ENCODE measurements at regions not wholly inside any gene's neighbourhood (a gene's known extent, or its start where the extent isn't known, plus 50 kb on each side); places are given as distances from the start of the nearest gene placed in this dataset.
"Not testable (repeated sequence)": the region's sequence is repeated elsewhere in the genome, so short reads cannot be mapped to it uniquely, and the experiment has no call there.

DNA sequence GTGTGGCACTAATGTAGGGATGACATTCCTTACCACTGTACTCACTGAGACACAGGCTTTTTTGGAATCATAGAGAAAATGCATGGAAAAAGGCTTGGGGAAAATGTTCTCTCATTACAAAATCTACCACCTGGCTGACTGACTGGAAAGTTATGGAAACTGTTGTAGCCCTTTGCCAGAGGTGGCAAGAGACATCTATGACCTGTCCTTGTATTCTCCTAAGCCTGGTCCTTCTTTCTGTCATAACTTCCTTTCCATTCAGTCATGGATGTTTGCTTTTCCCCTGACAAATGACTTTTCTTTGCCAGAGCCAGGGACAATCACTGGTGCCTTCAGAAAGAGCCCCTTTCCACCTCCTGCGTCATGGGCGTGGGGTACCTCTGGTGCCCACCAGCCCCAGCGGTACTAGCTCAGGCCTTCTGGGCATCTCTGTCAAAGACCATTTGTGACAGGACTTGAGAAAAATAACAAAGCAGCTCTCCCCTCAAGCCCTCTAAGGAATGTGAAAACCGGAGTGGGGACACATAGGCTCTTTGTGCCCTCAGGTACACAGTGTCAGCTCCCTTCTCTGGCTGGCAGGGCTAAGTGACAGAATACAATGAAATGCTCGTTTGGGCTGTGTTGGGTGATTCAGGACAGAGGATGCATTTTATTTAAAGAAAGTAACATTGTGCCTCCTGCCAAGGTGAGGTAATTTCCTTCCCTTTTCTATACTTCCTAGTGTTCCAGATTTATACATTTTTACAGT lies 381.1 kb upstream of the RASGRP1 start:
- DNase-seq (ENCODE audit: low read depth in 2 of 2), result no peak

DNA sequence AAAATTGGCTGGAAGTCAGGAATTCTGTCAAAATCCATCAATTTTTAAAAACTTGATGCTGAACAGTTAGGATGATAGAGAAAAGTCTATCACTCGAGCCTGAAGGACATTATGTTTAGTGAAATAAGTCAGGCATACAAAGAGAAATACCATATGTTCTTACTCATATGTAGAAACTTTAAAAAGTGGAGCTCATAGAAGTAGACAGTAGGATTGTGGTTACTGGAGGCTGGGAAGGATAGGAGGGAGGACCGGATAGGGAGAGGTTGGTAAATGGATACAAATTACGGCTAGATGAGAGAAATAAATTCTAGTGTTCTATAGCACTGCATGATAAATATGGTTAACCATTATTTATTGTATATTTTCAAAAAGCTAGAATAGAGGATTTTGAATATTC lies 389.5 kb upstream of the RASGRP1 start:
- DNase-seq (ENCODE audit: low read depth in 2 of 2), result no peak

DNA sequence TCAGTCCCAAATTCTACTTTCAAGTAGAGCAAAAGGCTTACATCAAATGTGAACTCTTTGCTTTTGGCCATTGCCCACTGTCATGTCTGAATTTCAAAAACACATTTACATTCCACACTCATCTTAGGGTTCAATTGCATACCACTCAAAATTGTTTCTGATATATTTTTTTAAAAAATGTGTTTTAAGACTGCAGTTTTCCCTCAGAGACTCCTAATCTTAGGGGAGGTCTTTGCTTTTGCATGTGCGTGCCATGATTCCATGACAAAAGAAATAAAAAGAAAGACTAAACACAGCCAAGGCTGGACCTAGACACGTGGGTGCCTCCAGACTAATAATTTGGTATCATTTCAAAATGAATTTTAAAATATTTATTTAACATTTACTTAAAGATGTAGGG lies 396.8 kb upstream of the RASGRP1 start:
- DNase-seq (ENCODE audit: low read depth in 2 of 2), result no peak

DNA sequence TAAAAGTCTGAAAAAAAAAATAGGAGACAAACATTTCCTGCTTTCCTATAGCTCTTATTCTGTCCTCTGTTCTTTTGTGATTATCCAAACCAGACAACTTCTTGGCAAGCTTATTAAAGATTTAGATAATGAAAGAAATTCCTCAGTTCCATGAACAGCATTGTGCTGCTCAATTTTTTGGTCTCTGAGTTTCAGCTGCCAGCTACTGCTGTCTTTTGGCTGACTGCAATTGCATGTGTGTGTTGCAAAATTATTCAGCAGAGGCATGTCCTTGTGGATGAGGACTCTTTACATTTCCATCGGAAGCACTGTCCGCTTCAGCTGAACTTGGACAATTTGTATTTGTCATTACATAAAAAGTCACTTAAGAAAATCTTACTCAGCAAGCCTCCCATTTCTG lies 397.3 kb upstream of the RASGRP1 start:
- DNase-seq (ENCODE audit: low read depth in 2 of 2), result no peak

DNA sequence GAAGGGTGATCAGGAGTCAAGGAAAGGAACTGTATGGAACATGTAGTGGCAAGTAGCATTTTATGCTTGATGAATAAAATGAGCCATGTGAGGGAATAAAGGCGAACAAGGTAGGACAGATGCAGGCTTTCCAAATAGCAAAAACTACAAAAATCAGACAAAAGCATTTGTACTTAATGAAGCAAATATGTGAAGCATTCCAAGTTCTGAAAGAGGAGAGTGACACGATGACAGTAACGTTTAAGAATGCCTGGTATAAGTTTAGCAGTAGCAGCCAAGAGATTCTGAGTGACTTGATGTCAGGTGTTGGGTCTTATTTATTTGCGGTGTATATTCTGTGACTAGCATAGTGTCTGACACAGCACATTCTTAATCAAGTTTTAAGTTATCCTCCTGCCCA lies 408.2 kb upstream of the RASGRP1 start:
- DNase-seq (ENCODE audit: low read depth in 2 of 2), result no peak

DNA sequence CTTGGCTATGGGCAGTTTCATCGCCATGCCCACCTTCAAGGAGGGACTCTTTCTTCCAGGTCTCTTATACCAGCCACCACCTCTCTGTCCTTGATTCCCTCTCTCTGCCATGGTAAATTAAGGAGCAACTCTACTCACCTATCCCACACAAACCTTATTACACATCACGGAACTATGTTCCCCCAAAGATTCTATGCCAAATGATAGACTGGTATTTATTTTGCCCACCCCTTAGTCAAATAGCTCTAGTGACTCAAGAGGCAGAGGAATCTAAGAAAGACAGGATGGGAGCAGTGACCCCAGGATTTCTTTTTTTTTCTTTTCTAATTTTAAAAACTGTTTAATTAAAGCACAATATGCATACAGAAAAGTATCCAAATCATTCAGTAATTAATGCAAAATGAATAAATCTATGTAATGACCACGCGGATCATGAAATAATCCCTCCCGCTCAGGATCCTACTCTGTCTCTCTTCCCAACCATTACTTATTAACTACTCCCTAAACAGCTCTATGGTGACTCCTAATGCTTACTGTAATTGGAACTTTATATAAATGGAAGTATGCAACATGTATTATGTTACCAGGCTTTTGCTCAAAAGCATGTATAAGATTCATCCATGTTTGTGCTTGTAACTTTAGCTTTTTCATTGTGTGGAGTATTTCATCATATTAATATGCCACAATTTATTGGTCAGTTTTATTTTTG lies 410.8 kb upstream of the RASGRP1 start:
- no peak for DNase-seq (ENCODE audit: low read depth in 2 of 2)

DNA sequence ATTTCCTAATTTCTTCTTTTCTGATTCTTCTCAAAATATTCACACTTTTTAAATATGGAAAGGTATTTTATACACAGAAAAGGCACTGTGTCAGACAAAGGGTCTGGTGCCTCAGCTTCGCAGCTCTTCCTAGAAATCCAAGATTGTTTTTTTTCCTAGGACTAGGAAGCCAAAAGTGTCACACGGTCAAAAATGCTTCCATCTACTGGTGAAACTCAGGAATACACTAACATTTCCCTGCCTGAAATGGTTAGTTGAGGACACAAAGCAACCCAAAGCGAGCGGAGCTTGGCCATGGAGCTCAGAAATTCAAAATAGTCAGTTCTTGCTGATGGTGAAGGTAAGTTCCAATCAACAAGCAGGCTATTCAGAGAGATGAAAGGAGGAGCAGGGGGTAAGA lies 426.5 kb upstream of the RASGRP1 start:
- no peak for DNase-seq (ENCODE audit: low read depth in 2 of 2)

DNA sequence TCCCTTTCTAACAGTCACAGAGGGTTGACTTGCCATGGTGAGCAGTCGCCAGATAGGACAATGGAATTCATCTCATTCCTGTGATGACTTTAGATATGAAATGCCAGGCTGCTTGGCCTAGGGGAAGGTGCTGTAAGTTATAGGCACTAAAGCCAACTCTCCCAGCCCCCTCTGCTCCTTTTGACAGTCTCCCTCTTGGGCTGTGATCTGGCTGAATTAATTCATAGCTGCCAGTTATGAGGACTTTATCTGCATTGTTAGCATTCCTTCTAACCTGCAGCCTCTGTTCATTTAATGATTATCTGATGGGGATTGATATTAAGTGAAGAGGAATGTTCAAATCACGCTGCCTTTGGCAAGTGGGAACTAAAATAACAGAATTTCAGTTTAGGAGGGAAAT lies 427.1 kb upstream of the RASGRP1 start:
- no peak for DNase-seq (ENCODE audit: low read depth in 2 of 2)

DNA sequence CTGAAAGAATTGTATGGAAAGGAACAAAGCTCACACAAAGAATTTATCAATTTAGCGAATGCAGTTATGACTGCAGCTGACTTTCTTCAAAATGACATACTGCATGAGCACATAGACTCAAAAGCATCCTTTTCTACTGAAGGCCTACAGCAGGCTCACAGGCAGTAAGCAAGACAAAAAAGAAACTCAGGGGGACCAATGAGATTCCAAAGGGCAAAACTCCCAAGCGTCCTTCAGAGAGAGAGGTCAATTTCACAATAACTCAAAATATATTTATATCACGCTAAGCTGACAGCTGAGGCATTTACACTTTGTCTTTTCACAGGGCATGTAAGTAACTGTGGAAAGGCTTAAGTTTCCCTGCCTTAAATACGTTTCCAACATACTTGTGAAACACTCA lies 427.9 kb upstream of the RASGRP1 start:
- DNase-seq (ENCODE audit: low read depth in 2 of 2), result no peak

DNA sequence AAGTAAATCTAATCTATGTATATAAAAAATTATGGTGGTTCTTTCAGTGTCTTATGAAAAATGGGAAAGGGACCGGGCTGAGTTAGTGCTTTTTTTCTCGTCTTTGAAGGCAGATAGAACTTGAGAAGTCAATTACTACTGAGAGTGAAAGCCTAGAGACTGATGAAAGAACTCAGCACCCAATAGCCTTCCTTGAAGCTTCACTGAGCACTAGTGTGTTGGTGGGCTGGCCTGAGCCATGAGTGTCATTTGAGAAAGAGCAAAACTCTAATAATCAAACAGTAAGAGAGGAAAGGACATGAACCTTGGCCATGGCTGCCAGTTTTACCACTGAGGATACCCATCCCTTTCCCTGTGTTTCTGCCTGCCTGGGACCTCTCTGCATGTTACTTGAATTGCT lies 428.3 kb upstream of the RASGRP1 start:
- no peak for DNase-seq (ENCODE audit: low read depth in 2 of 2)

DNA sequence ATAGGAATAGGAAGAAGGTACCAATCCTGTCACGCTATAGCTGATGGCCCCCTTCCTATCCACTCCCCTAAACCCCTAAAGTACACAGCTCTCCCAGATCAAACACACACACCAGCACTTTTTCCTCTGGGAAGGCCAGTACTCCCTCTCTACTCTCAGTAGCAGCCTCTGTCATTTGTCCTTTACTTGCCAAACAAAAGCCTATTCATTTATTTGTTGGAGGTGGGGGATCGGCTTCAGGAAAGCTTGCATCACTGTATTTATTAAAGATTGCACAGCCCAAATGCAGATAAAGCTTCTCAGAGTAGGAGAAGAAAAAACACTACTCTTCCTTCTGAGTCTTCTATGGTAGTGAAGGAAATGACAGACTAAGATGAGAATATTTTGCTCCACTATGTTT lies 429.7 kb upstream of the RASGRP1 start:
- DNase-seq (ENCODE audit: low read depth in 2 of 2), result no peak

DNA sequence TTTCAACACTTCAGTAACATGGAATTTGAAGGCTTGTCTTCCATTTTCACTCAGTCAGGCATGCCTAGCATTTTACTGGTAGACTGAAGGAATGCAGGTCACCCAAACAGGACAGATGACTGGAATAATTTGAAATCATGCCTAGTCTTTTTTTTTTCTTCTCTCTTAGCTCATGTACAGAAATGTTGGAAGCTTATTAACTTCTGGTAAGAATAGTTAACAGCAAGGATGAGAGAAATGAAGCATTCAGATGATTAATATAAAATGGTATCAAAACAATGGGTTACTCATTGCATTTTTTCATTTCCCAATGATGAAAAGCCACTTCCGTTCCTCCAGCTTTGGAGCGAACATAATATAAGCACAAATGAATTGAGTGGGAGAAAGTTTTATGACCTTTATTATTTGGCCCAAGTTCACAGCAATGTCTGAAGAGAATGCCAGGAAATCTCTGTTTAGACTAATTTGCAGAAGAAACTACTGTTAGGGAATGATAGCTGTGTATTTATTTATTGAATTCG lies 431.6 kb upstream of the RASGRP1 start:
- DNase-seq (ENCODE audit: low read depth in 2 of 2), result no peak

DNA sequence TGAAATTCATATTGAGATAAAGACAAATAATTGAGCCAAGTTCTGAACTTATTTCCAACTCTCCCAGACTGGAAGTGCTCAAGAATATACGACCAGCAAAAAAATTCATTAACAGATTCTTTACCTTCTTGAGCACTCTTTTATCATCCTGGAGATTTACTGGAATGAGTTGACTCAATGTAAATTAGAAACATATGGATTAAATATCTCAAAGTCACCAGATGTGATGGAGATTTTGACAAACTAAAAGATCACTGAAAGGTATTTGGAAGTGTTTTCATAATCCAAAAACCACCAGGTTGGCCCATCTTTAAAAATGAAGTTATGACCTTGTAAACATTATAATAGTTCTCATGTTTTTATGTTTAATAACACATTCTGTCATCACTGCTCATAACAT lies 433.2 kb upstream of the RASGRP1 start:
- no peak for DNase-seq (ENCODE audit: low read depth in 2 of 2)

DNA sequence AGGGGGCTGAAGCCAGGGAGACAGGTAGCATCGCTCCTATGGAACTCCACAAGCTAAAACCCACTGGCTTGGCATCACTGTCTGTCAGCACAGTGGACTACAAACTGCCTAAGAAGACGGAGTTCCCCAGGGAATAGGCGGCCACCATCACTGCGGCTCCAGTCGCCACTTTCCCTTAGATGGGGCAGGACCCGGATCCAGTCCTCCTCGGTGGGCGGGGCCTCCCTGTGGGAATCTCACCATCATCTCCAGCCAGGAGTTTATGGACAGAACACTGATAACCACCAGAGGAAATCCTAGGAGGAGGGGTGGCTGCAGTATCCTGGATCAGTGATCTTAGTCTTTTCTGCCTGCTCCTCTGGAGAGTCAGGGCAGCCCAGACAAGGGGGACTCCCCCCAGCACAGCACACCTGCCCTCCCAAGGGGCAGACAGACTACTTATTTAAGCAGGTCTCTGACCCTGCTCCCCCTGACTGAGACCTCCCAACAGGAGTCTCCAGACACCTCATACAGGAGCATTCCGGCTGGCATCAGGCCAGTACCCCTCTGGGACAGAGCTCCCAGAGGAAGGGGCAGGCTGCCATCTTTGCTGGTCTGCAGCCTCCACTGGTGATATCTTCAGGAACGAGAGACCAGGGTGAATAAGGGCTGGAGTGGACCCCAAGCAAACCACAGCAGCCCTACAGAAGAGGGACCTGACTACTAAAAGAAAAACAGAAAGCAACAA lies 435.6 kb upstream of the RASGRP1 start:
- DNase-seq (ENCODE audit: low read depth in 2 of 2), result no peak

DNA sequence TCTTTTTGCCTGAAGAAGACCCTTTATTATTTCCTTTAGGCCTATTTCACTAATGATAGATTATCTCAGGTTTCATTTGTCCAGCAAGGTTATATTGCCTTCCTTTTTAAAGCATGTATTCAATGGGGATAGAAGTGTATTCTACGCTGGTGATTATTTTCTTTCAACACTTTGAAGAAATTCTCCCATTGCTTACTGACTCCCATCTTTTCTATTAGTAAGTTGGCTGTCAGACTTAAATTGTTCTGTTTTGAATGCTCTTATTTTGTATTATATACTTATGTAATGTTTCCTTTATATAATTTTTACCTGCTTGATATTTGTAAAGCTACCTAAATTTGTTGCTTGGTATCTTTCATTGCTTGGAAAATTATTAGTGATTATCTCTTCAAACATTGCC lies 445.1 kb upstream of the RASGRP1 start:
- no peak for DNase-seq (ENCODE audit: low read depth in 2 of 2)

DNA sequence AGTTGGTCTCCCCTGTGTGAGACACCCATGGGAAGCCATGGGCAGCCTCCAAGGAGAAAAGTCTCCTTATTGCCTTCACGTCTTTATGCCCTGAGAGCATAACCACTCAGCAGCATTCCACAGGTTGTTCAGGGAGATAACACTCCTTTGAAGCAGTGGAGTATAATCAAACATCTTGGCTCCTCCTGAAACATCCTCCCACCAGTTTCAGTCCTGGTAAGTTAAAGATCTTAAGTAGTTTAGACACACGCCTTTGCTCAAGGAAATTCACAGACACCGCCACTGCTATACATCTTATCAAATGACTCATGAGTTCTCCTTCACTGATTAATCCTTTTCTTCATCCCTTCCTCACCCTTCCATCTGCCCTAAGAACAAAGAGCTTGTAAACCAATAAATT lies 446.5 kb upstream of the RASGRP1 start:
- DNase-seq (ENCODE audit: low read depth in 2 of 2), result not testable (repeated sequence)

DNA sequence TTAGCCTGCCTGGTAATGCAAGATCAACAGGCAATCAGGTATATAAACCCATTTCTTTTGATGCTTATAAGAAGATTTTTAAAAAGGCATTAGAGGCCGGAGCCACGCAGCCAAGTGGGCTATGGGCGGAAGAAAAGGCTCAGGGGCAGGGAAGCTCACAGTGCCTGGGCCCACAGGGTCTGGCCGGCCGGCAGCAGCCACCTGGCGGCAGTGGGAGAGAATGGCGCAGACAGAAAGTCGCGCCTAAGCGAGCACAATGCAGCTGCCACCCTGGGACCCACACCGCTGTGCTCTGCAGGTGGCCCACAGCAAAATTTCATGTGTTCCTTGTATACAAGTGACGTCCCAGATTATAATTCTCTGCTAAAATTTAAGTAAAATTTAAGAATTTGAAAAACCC lies 448.6 kb upstream of the RASGRP1 start:
- DNase-seq (ENCODE audit: low read depth in 2 of 2), result no peak

DNA sequence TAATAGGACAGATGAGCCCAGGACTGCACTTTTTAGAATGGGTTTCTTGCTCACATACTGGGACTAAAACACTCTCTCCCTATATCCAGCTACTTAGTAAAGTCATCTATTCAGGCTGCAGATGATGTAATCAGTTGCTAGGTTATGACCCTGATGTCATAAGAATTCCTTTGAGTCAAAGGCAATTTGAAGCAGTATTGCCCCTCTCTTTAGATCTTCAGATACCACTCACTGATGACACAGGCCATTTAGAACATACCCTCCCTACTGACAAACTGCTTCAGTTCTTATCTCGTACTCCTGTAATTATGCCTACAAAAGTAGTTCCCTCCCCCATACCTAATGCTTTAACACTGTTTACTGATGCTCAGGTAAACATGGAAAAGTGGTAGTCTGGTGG lies 450.1 kb upstream of the RASGRP1 start:
- DNase-seq (ENCODE audit: low read depth in 2 of 2), result no peak

DNA sequence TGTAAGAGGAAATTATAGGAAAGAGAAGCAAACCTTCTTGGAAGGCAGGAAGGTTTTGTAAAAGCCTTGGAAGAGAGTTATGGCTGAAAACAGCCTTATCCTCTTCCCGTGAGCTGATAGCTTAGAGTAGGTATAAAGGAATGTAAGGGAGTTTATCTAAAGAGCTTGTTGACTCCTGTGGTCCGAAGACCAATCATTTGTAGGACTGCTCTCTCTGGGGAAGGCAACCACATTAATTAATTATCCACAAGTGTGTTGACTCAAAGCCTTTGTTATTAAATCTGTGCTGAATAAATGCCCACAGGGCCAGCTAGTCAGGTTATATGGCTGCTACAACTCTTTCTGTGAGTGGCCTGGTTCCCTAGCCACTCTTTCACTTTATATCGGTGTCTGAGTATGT lies 452.1 kb upstream of the RASGRP1 start:
- no peak for DNase-seq (ENCODE audit: low read depth in 2 of 2)

DNA sequence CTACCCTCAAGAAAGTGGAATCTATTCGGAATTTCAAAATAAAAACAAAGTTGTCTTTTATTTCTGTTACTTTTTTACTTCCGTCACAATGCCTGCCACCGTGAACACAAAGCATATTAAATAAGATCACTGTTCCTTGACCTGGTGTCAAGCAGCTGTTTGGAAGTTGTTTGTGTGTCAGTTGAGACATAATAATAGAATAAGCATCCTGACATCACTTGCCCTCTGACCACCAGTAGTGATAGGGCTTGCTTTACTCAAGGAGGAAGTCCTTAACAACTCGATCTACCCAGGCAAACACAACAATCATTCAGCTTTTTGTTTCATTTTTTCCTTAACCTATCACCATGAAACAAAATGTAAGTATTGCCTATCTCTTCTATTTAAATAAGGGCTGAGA lies 454.4 kb upstream of the RASGRP1 start:
- no peak for DNase-seq (ENCODE audit: low read depth in 2 of 2)

DNA sequence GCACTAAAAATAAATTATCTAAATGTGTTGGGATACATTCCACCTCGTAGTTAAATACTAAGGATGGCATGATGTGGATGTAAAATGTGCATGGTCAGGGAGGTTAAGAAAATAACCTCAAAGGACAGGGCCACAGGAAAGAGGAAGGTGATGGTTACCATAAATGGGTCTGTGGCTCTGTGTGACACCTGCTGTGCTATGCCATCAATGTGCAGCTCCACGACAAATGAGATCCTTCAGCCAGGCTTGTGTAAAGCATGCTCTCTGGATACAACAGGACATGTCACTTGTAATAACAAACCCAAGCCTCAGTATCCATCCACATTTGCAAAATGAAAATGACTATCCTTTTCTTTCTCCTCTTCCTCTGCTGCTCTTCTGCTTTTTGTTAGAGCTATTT lies 456.7 kb upstream of the RASGRP1 start:
- no peak for DNase-seq (ENCODE audit: low read depth in 2 of 2)

DNA sequence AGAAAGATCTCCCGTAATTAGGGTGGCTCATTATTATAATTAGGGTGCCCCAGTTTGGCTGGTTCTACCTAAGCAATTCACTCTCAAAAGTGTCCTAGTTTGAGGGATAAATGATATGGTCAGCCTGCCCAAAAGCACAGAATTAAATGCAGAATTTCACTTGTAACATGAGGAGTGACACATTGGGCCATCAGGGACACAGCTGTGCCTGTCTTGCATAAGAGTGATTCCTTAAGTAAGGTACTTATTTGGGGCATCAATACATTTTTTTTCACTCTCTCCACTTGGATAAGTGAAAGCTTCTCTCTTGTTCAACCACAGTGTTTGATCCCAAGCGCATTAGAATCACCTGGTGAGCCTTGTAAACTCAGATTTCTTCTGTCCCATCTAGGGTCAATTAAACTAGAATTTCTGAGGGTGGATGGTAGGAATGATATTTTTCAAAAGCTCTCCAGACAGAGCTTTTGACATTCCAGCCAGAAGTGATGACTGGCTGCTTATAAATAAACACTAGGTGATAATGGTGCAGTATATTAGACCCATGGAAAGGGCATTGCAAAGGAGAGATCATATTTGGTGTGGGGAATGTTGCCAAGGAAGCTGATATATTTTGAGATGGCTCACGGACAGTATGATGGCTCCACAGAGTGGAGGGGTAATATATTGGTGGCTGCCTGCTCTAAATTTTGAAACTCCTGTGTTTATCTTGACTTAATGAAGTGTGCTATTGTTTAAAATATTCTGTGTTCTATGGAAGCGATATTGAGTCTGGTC lies 458.1 kb upstream of the RASGRP1 start:
- no peak for DNase-seq (ENCODE audit: low read depth in 2 of 2)

Data from stimulated activated CD8-positive, alpha-beta memory T cell treated with anti-CD3 and anti-CD28 coated beads, Interleukin-15, amount 100 ng/mL, for 4 hours (primary cell).